ENCODE measurements at regions not wholly inside any gene's neighbourhood (a gene's known extent, or its start where the extent isn't known, plus 50 kb on each side); places are given as distances from the start of the nearest gene placed in this dataset.
A peak's percentile ranks its signal among the peaks of the same experiment; 100 is the strongest.
"Not testable (repeated sequence)": the region's sequence is repeated elsewhere in the genome, so short reads cannot be mapped to it uniquely, and the experiment has no call there.

DNA sequence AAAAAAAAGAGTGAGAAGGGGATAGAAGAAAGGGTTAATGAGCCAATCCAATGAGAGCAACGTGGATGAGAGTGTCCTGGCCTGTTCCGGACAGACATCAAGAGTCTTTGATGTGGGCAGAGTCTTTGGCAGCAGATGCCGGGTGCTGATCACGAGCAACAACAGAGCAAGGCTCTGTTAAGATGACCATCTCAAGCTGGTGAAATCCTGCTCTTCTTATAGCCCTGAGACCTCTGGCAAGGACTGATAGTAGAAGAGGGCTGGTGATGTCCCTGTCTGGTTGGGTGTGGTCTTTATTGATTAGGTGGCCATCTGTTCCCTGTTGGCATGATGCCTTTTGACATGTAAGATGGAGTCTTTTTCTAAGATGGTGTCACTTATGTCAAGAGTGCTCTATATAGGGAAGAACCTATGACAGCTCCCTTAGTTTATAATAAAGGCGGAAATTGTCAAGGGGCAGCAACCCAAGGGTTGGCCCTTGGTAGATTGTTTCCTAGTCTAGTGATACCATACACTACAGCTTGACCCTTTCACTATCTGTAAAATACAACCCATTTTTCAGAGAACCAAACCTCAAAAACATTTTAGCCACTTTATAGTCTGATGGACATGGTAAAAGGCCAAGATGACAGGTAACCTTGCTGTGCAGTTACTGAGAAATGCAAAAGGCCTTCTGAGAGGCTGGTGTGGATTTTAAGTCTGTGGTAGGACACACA lies 313.3 kb downstream of the BCL2L11 start:
- H3K9me3 Mint-ChIP-seq (ENCODE audit: insufficient read depth); H3K9me3 ChIP-seq (ENCODE audit: control extremely low read depth in 1 of 3, control insufficient read depth in 2 of 3, insufficient read depth in 1 of 3, low read length in 2 of 3); POLR2A ChIA-PET; H3K9ac ChIP-seq (ENCODE audit: low read length); H3K27me3 Mint-ChIP-seq; H3K79me2 ChIP-seq (ENCODE audit: control insufficient read depth, insufficient read depth, low read length); H3K4me3 ChIP-seq (ENCODE audit: control extremely low read depth in 1 of 5, extremely low read depth in 1 of 5, insufficient read depth in 1 of 5, low read depth in 2 of 5, low read length in 4 of 5); ATAC-seq (ENCODE audit: low read depth); DNase-seq; H4K20me1 ChIP-seq (ENCODE audit: control insufficient read depth, insufficient read depth, low read length, poor library complexity, severe bottlenecking); H3K27me3 ChIP-seq (replicated peaks in 1 of 4; ENCODE audit: control extremely low read depth in 1 of 4, control insufficient read depth in 3 of 4, insufficient read depth in 4 of 4, low read length in 3 of 4); H3K27ac ChIP-seq (ENCODE audit: low read length in 2 of 2); intact Hi-C loops (cut with micrococcal nuclease); H2AFZ ChIP-seq (ENCODE audit: insufficient read depth, low read depth, low read length, poor library complexity, severe bottlenecking); H3K36me3 ChIP-seq (replicated peaks in 1 of 2; ENCODE audit: control extremely low read depth in 1 of 2, control insufficient read depth in 1 of 2, extremely low read depth in 1 of 2, insufficient read depth in 2 of 2, low read length in 1 of 2); H3K4me2 ChIP-seq (replicated peaks; ENCODE audit: low read depth, low read length, poor library complexity, severe bottlenecking); H3K4me3 Mint-ChIP-seq; CTCF ChIA-PET: not testable (repeated sequence)
- peaks cover 20 to 34% of the 10 kb centered on the region in 2 donors for H3K4me1 ChIP-seq (ENCODE audit: control insufficient read depth in 2 of 2, insufficient read depth in 2 of 2, low read length in 2 of 2)
- peak overlapping the region; percentile 46 for H3K27ac Mint-ChIP-seq
- WGBS (ENCODE audit: insufficient coverage): no CpG with 5 or more reads among the region's 5 CpGs
- H3K4me1 Mint-ChIP-seq: peaks cover 22% of the 10 kb centered on the region

DNA sequence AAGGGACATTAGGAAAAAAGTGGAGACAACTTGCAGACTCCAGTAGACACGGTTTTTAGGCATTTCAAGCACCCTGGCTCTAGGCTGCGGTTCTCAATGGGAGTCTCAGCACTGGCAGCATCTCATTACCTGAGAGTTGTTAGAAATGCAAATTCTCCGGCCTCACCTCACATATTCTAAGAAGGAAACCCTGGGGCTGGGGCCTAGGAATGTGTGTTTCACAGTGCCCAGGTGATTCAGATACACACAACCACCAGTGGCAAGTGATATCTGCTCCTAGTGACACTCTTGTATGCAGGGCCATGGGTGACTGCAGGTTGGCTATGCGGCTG lies 313.9 kb downstream of the BCL2L11 start:
- ATAC-seq (ENCODE audit: low read depth); CTCF ChIA-PET; H3K4me3 Mint-ChIP-seq; H3K4me3 ChIP-seq (ENCODE audit: control extremely low read depth in 1 of 5, extremely low read depth in 1 of 5, insufficient read depth in 1 of 5, low read depth in 2 of 5, low read length in 4 of 5); H2AFZ ChIP-seq (ENCODE audit: insufficient read depth, low read depth, low read length, poor library complexity, severe bottlenecking); H3K27me3 Mint-ChIP-seq; H3K9ac ChIP-seq (ENCODE audit: low read length); H3K27me3 ChIP-seq (replicated peaks in 1 of 4; ENCODE audit: control extremely low read depth in 1 of 4, control insufficient read depth in 3 of 4, insufficient read depth in 4 of 4, low read length in 3 of 4); POLR2A ChIA-PET; H3K27ac ChIP-seq (ENCODE audit: low read length in 2 of 2); H3K9me3 Mint-ChIP-seq (ENCODE audit: insufficient read depth); H3K4me2 ChIP-seq (replicated peaks; ENCODE audit: low read depth, low read length, poor library complexity, severe bottlenecking); H3K79me2 ChIP-seq (ENCODE audit: control insufficient read depth, insufficient read depth, low read length); intact Hi-C loops (cut with micrococcal nuclease); H3K27ac Mint-ChIP-seq; DNase-seq; H3K9me3 ChIP-seq (ENCODE audit: control extremely low read depth in 1 of 3, control insufficient read depth in 2 of 3, insufficient read depth in 1 of 3, low read length in 2 of 3); H3K36me3 ChIP-seq (replicated peaks in 1 of 2; ENCODE audit: control extremely low read depth in 1 of 2, control insufficient read depth in 1 of 2, extremely low read depth in 1 of 2, insufficient read depth in 2 of 2, low read length in 1 of 2); H4K20me1 ChIP-seq (ENCODE audit: control insufficient read depth, insufficient read depth, low read length, poor library complexity, severe bottlenecking): not testable (repeated sequence)
- peaks cover 17 to 32% of the 10 kb centered on the region in 2 donors for H3K4me1 ChIP-seq (ENCODE audit: control insufficient read depth in 2 of 2, insufficient read depth in 2 of 2, low read length in 2 of 2)
- 100% methylated on average over 1 of the region's 4 CpGs for WGBS (ENCODE audit: insufficient coverage)
- H3K4me1 Mint-ChIP-seq: peaks cover 18% of the 10 kb centered on the region

DNA sequence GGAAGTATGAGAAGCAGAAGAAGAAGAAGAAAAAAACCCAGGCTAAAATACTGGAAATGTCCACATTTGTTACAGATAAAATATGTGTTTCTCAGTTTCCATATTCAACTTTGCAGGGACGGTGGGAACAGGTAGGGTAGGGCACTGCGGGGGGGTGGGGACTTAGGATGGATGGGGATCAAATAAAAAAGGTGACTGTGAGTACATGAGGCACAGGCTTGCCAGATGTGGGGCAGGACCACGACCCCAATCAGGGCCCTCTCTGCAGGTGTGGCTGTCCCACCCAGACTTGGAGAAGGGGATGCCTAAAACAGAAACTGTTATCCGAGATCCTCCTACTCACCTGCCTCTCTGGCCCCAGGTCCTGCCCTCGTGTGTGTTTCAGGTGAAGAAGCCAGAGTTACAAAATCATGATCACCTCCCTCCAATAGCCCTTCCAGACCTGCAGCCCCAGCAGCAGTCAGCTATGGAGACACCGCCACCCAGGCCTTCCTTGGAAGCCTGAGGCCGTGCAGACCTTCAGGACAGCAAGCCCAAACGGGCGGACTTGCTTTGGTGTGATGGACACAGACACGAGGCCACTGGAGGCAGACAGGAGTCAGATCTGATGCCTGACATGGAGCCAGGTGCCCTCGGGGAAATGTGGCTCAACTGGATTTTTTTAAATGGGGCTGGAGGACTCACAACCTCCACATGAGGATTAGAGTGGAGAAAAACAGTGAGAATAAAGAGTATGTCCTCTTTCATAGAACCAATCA lies 315.0 kb downstream of the BCL2L11 start:
- H3K4me2 ChIP-seq (replicated peaks; ENCODE audit: low read depth, low read length, poor library complexity, severe bottlenecking); H3K27ac ChIP-seq (ENCODE audit: low read length in 2 of 2); H3K4me3 Mint-ChIP-seq; H2AFZ ChIP-seq (ENCODE audit: insufficient read depth, low read depth, low read length, poor library complexity, severe bottlenecking); H3K9me3 ChIP-seq (ENCODE audit: control extremely low read depth in 1 of 3, control insufficient read depth in 2 of 3, insufficient read depth in 1 of 3, low read length in 2 of 3); H3K27me3 Mint-ChIP-seq; ATAC-seq (ENCODE audit: low read depth); intact Hi-C loops (cut with micrococcal nuclease); H4K20me1 ChIP-seq (ENCODE audit: control insufficient read depth, insufficient read depth, low read length, poor library complexity, severe bottlenecking); POLR2A ChIA-PET; H3K27ac Mint-ChIP-seq; CTCF ChIA-PET; H3K36me3 ChIP-seq (replicated peaks in 1 of 2; ENCODE audit: control extremely low read depth in 1 of 2, control insufficient read depth in 1 of 2, extremely low read depth in 1 of 2, insufficient read depth in 2 of 2, low read length in 1 of 2); DNase-seq; H3K9me3 Mint-ChIP-seq (ENCODE audit: insufficient read depth); H3K4me3 ChIP-seq (ENCODE audit: control extremely low read depth in 1 of 5, extremely low read depth in 1 of 5, insufficient read depth in 1 of 5, low read depth in 2 of 5, low read length in 4 of 5); H3K27me3 ChIP-seq (replicated peaks in 1 of 4; ENCODE audit: control extremely low read depth in 1 of 4, control insufficient read depth in 3 of 4, insufficient read depth in 4 of 4, low read length in 3 of 4); H3K79me2 ChIP-seq (ENCODE audit: control insufficient read depth, insufficient read depth, low read length); H3K9ac ChIP-seq (ENCODE audit: low read length): not testable (repeated sequence)
- peaks cover 11 to 23% of the 10 kb centered on the region in 2 donors for H3K4me1 ChIP-seq (ENCODE audit: control insufficient read depth in 2 of 2, insufficient read depth in 2 of 2, low read length in 2 of 2)
- H3K4me1 Mint-ChIP-seq: peaks cover 16% of the 10 kb centered on the region
- no CpG with 5 or more reads among the region's 11 CpGs for WGBS (ENCODE audit: insufficient coverage)

DNA sequence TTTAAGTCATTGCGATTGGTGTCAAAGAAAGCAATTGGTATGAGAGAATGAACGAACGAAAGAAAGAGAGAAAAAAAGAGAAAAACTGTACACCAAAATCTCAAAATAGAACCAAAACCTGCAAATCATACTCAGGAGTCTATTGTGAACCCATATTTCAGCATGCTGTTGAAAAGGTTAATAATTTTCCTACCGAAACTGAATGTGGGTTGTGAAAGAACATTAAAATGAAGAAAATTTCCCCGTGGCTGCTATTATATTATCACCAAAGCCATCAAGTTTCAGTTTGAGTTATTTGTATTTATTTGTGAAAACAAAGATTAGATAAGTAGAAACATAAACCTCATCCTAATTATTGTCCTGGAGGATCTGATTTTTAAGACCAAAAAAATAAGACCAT lies 315.7 kb downstream of the BCL2L11 start:
- ATAC-seq (ENCODE audit: low read depth); H2AFZ ChIP-seq (ENCODE audit: insufficient read depth, low read depth, low read length, poor library complexity, severe bottlenecking); H3K79me2 ChIP-seq (ENCODE audit: control insufficient read depth, insufficient read depth, low read length); H3K27me3 Mint-ChIP-seq; H3K4me3 Mint-ChIP-seq; H3K9me3 ChIP-seq (ENCODE audit: control extremely low read depth in 1 of 3, control insufficient read depth in 2 of 3, insufficient read depth in 1 of 3, low read length in 2 of 3); CTCF ChIA-PET; POLR2A ChIA-PET; H3K9me3 Mint-ChIP-seq (ENCODE audit: insufficient read depth); H3K27me3 ChIP-seq (replicated peaks in 1 of 4; ENCODE audit: control extremely low read depth in 1 of 4, control insufficient read depth in 3 of 4, insufficient read depth in 4 of 4, low read length in 3 of 4); intact Hi-C loops (cut with micrococcal nuclease); H3K9ac ChIP-seq (ENCODE audit: low read length); DNase-seq; H3K36me3 ChIP-seq (replicated peaks in 1 of 2; ENCODE audit: control extremely low read depth in 1 of 2, control insufficient read depth in 1 of 2, extremely low read depth in 1 of 2, insufficient read depth in 2 of 2, low read length in 1 of 2); H3K4me2 ChIP-seq (replicated peaks; ENCODE audit: low read depth, low read length, poor library complexity, severe bottlenecking); H3K27ac ChIP-seq (ENCODE audit: low read length in 2 of 2); H3K4me3 ChIP-seq (ENCODE audit: control extremely low read depth in 1 of 5, extremely low read depth in 1 of 5, insufficient read depth in 1 of 5, low read depth in 2 of 5, low read length in 4 of 5); H4K20me1 ChIP-seq (ENCODE audit: control insufficient read depth, insufficient read depth, low read length, poor library complexity, severe bottlenecking); H3K27ac Mint-ChIP-seq: not testable (repeated sequence)
- peaks cover 8 to 19% of the 10 kb centered on the region in 2 donors for H3K4me1 ChIP-seq (ENCODE audit: control insufficient read depth in 2 of 2, insufficient read depth in 2 of 2, low read length in 2 of 2)
- no CpG with 5 or more reads among the region's 5 CpGs for whole genome bisulfite sequencing (ENCODE audit: insufficient coverage)
- peaks cover 10% of the 10 kb centered on the region for H3K4me1 Mint-ChIP-seq
